Astrocyte (in vitro differentiated cells and primary cell): ENCODE measurements at regions not wholly inside any gene's neighbourhood (a gene's known extent, or its start where the extent isn't known, plus 50 kb on each side); places are given as distances from the start of the nearest gene placed in this dataset.

Experiments used
- DNase-seq: peaks from one replicate; pipeline ENCODE4 v3.0.0-alpha.2; 2010; ENCODE audit warnings: low read depth
- FAIRE-seq: peaks from 2 replicates; lab custom pipeline; 2011; peaks lifted over from hg19 to GRCh38; lab: Jason Lieb, UNC
- H2AFZ ChIP-seq: 2 replicates; pipeline ENCODE4 v1.6.0; 2012; ENCODE audit warnings: low read depth, low read length, inconsistent platforms
- H3K27ac ChIP-seq: 2 replicates; pipeline ENCODE4 v1.5.1; 2011; ENCODE audit warnings: low read depth, low read length, inconsistent platforms
- H3K27me3 ChIP-seq: 2 replicates; pipeline ENCODE4 v1.6.0; 2011; ENCODE audit warnings: low read length, inconsistent platforms; ENCODE audit not compliant: insufficient read depth
- H3K36me3 ChIP-seq: 2 replicates; pipeline ENCODE4 v1.5.1; 2011; ENCODE audit warnings: low read length, inconsistent platforms; ENCODE audit not compliant: insufficient read depth
- H3K4me1 ChIP-seq: 2 replicates; pipeline ENCODE4 v1.5.1; 2011; ENCODE audit warnings: low read length, inconsistent platforms; ENCODE audit not compliant: insufficient read depth
- H3K4me2 ChIP-seq: 2 replicates; pipeline ENCODE4 v1.6.0; 2012; ENCODE audit warnings: low read length, inconsistent platforms
- H3K4me3 ChIP-seq: 2 replicates; pipeline ENCODE4 v1.5.1; 2011; ENCODE audit warnings: low read depth, mild to moderate bottlenecking, low read length, inconsistent platforms; ENCODE audit not compliant: insufficient read depth
- H3K79me2 ChIP-seq: 2 replicates; pipeline ENCODE4 v1.6.0; 2012; ENCODE audit warnings: mild to moderate bottlenecking, low read length, inconsistent platforms; ENCODE audit not compliant: insufficient read depth
- H3K9ac ChIP-seq: 2 replicates; pipeline ENCODE4 v1.6.0; 2012; ENCODE audit warnings: mild to moderate bottlenecking, low read length, inconsistent platforms
- H3K9me3 ChIP-seq: 2 replicates; pipeline ENCODE4 v1.5.1; 2012; ENCODE audit warnings: low read depth, mild to moderate bottlenecking, low read length, inconsistent platforms; ENCODE audit not compliant: insufficient read depth
- H4K20me1 ChIP-seq: 2 replicates; pipeline ENCODE4 v1.6.0; 2012; ENCODE audit warnings: low read length, inconsistent platforms; ENCODE audit not compliant: insufficient read depth
- H3K27ac Mint-ChIP-seq: one replicate; pipeline ENCODE4 v1.8.0; 2021; ENCODE audit warnings: mild to moderate bottlenecking, mixed read lengths; ENCODE audit not compliant: unreplicated experiment
- H3K27me3 Mint-ChIP-seq: one replicate; pipeline ENCODE4 v1.8.0; 2021; ENCODE audit warnings: low read depth, mixed read lengths; ENCODE audit not compliant: unreplicated experiment
- H3K36me3 Mint-ChIP-seq: one replicate; pipeline ENCODE4 v1.8.0; 2021; ENCODE audit warnings: low read depth, mixed read lengths; ENCODE audit not compliant: unreplicated experiment
- H3K4me1 Mint-ChIP-seq: one replicate; pipeline ENCODE4 v1.8.0; 2021; ENCODE audit warnings: low read depth, mixed read lengths; ENCODE audit not compliant: unreplicated experiment
- H3K4me3 Mint-ChIP-seq: one replicate; pipeline ENCODE4 v1.8.0; 2021; ENCODE audit warnings: mild to moderate bottlenecking, moderate library complexity, mixed read lengths; ENCODE audit not compliant: unreplicated experiment
- H3K9me3 Mint-ChIP-seq: one replicate; pipeline ENCODE4 v1.8.0; 2021; ENCODE audit warnings: mild to moderate bottlenecking, mixed read lengths; ENCODE audit not compliant: unreplicated experiment
- EZH2 ChIP-seq: IDR thresholded peaks from 2 replicates; pipeline ENCODE4 v1.6.1; 2012; ENCODE audit warnings: mild to moderate bottlenecking, low read length, inconsistent platforms; ENCODE audit not compliant: insufficient read depth
- TF ChIP-seq, protein P1 (sequence below): IDR thresholded peaks from 2 replicates; pipeline ENCODE4 v1.5.1; 2011; ENCODE audit warnings: low read depth, mild to moderate bottlenecking, inconsistent platforms, low read length, moderate library complexity; ENCODE audit not compliant: insufficient read depth

DNA sequence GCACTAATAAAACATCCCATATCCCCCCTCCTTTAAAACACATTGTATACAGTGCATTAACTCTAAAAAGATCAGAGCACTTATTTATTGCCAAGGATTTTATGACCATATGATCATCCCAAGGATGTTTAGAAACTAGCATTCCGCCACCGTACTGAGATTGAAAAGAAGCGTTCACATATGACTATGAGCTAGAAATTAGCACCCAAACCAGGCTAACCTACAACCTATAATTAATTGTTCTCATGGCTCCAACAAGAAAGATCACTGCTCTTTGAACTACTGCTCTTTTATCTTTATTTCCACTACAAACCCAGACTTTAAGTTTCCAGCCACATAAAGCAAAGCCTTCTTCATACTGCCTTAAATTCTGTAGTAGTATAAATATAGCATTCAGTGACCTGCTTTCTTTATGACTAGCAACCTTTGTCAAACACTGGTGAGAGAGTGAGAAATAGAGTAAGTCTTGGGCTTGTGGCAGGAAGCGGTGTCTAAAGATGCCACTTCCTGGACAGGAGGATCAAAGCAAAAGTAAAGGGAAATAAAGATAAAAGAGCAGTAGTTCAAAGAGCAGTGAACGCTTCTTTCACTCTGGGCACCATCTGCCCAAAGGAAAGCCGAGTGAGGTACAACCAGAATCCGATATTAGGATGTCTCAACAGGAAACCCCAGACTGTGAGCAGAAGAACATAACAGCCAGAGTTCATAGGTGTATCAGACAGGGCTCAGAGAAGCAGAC lies 151.1 kb upstream of the ERCC6L2 start:
- no peak for FAIRE-seq
- peaks cover 8% of the 10 kb centered on the region for H3K27me3 ChIP-seq
- H3K9me3 ChIP-seq: peaks cover under 1% of the 10 kb centered on the region
- H3K36me3 Mint-ChIP-seq: no peaks in the 10 kb centered on the region
- DNase-seq: no peak
- H3K4me1 Mint-ChIP-seq: peaks cover 5% of the 10 kb centered on the region
- H4K20me1 ChIP-seq: no peaks in the 10 kb centered on the region
- H3K27ac ChIP-seq: no peak overlapping the region
- no peak overlapping the region for H3K9ac ChIP-seq
- H3K4me3 Mint-ChIP-seq: no peak overlapping the region
- H3K27me3 Mint-ChIP-seq: no peaks in the 10 kb centered on the region
- no peak overlapping the region for H3K4me3 ChIP-seq
- no peak overlapping the region for H3K27ac Mint-ChIP-seq
- no peaks in the 10 kb centered on the region for H3K4me1 ChIP-seq
- H3K36me3 ChIP-seq: no peaks in the 10 kb centered on the region
- no peak overlapping the region for H2AFZ ChIP-seq
- no peak overlapping the region for H3K4me2 ChIP-seq
- H3K79me2 ChIP-seq: no peaks in the 10 kb centered on the region
- H3K9me3 Mint-ChIP-seq: no peaks in the 10 kb centered on the region
- no peak for TF ChIP-seq EZH2
- TF ChIP-seq, protein P1, sequence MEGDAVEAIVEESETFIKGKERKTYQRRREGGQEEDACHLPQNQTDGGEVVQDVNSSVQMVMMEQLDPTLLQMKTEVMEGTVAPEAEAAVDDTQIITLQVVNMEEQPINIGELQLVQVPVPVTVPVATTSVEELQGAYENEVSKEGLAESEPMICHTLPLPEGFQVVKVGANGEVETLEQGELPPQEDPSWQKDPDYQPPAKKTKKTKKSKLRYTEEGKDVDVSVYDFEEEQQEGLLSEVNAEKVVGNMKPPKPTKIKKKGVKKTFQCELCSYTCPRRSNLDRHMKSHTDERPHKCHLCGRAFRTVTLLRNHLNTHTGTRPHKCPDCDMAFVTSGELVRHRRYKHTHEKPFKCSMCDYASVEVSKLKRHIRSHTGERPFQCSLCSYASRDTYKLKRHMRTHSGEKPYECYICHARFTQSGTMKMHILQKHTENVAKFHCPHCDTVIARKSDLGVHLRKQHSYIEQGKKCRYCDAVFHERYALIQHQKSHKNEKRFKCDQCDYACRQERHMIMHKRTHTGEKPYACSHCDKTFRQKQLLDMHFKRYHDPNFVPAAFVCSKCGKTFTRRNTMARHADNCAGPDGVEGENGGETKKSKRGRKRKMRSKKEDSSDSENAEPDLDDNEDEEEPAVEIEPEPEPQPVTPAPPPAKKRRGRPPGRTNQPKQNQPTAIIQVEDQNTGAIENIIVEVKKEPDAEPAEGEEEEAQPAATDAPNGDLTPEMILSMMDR: no peak

DNA sequence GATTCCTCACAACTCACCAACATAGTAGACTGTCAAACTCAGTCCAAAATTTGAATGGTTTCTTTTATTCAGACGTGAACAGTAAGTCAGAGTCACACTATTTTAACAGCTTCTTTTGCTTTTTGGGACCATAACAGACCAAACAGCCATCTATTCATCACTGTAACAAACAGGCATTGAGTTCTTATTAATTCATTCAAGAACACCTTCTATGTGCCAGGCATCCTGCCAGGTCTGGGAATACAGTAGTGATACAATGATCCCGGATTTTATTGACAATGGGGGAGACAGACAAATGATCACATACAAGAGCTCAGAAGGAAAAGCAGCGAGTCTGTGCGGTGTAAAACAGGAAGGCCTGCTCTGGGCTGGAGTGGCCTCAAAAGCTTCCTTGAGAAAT lies 153.3 kb upstream of the ERCC6L2 start:
- Histone ChIP-seq H3K27ac (no peak overlapping the region), H3K36me3 (no peaks in the 10 kb centered on the region), H2AFZ (no peak overlapping the region), H4K20me1 (no peaks in the 10 kb centered on the region), H3K27me3 (peaks cover 8% of the 10 kb centered on the region), H3K4me1 (no peaks in the 10 kb centered on the region), H3K9me3 (peaks cover 6% of the 10 kb centered on the region), H3K79me2 (no peaks in the 10 kb centered on the region), H3K4me3 (no peak overlapping the region), H3K9ac (no peak overlapping the region), H3K4me2 (no peak overlapping the region)
- Mint-ChIP-seq H3K9me3 (no peaks in the 10 kb centered on the region), H3K36me3 (no peaks in the 10 kb centered on the region), H3K4me3 (no peak overlapping the region), H3K4me1 (peaks cover 5% of the 10 kb centered on the region), H3K27ac (no peak overlapping the region), H3K27me3 (peaks cover 3% of the 10 kb centered on the region)
- FAIRE-seq (no peak), DNase-seq (no peak)
- TF ChIP-seq, protein P1: no peak
- no peak for TF ChIP-seq EZH2

DNA sequence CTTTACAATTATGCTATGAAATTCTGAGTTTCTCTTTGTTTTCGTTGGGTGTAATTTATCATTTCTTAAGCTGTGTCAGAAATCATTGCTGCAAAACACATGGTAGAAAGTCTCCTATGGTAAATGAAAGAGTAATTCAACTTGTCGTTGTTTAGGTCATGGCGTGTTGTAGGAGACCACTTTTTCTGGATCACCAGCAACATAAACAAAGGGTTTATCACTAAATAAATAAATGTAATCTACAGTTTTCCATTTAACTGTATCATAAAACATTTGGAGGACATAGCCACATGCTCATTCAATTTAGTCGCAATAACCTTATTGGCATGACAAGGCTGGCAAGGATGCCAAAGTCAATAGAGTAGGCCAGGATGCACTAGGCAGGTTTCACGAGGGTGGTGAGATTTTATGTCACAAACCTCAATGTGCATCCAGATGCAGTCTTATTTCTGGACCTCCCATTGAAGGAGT lies 154.4 kb upstream of the ERCC6L2 start:
- H3K4me1 Mint-ChIP-seq: peaks cover 5% of the 10 kb centered on the region
- Histone ChIP-seq H3K4me2 (no peak overlapping the region), H2AFZ (no peak overlapping the region), H3K27ac (no peak overlapping the region), H3K9me3 (peaks cover 6% of the 10 kb centered on the region), H3K4me1 (no peaks in the 10 kb centered on the region), H3K36me3 (no peaks in the 10 kb centered on the region), H3K9ac (no peak overlapping the region), H4K20me1 (no peaks in the 10 kb centered on the region), H3K4me3 (no peak overlapping the region), H3K79me2 (no peaks in the 10 kb centered on the region), H3K27me3 (peaks cover 8% of the 10 kb centered on the region)
- no peak overlapping the region for H3K4me3 Mint-ChIP-seq
- H3K27me3 Mint-ChIP-seq: peaks cover 3% of the 10 kb centered on the region
- no peak for DNase-seq
- H3K27ac Mint-ChIP-seq: no peak overlapping the region
- FAIRE-seq: no peak
- TF ChIP-seq, protein P1: no peak
- TF ChIP-seq EZH2: no peak
- no peaks in the 10 kb centered on the region for H3K36me3 Mint-ChIP-seq
- no peaks in the 10 kb centered on the region for H3K9me3 Mint-ChIP-seq
